ENCODE measurements at regions not wholly inside any gene's neighbourhood (a gene's known extent, or its start where the extent isn't known, plus 50 kb on each side); places are given as distances from the start of the nearest gene placed in this dataset.
A peak's percentile ranks its signal among the peaks of the same experiment; 100 is the strongest.
"Not testable (repeated sequence)": the region's sequence is repeated elsewhere in the genome, so short reads cannot be mapped to it uniquely, and the experiment has no call there.

DNA sequence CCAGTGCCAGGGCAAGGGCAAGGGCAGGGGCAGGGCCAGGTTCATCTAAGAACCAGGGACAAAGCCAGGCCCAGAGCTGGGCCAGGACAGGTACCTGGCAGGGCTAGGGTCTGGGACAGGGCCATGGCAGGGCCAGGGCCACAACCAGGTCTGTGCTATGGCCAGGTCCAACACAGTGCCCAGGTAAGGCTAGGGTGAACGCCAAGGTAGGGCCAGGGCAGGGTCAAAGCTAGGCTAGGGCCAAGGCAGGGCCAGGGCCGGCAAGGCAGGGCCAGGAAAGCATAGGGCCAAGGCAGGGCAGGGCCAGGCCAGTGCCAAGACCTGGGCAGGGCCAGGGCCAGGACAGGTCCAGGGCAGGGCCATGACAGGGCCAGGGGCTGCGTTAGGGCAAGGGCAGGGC, 398.7 kb downstream of the GOLGA6L6 start:
- H3K4me3 ChIP-seq (ENCODE audit: low read depth, poor library complexity, severe bottlenecking); intact Hi-C loops (cut with DNase I; ENCODE audit: low total_unique reads): not testable (repeated sequence)
- DNase-seq (ENCODE audit: low spot score in 2 of 2), result peak in 1 of 2 donors; percentile 7
- no CpG with 5 or more reads among the region's 3 CpGs for WGBS, 2 donors

DNA sequence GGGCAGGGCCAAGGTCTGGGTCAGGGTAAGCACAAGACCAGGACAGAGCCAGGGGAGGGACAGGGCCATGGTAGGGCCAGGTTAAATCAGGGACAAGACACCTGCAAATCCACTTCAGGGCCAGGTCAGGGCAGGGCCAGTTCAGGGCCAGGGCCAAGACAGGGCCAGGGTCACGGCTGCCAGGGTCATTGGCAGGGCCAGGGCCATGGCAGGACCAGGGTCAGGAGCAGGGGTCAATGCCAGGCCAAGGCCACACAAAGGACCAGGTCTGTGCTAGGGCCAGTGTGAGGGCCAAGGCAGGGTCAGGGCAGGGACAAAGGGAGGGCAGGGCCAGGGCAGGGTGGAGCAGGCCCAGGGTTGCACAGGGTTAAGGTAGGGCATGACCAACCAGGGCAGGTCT, 399.2 kb downstream of the GOLGA6L6 start:
- DNase-seq (ENCODE audit: low spot score in 2 of 2), result peak in 1 of 2 donors; percentile 48
- intact Hi-C loops (cut with DNase I; ENCODE audit: low total_unique reads); H3K4me3 ChIP-seq (ENCODE audit: low read depth, poor library complexity, severe bottlenecking): not testable (repeated sequence)
- WGBS, 2 donors, result no CpG with 5 or more reads among the region's 1 CpG

DNA sequence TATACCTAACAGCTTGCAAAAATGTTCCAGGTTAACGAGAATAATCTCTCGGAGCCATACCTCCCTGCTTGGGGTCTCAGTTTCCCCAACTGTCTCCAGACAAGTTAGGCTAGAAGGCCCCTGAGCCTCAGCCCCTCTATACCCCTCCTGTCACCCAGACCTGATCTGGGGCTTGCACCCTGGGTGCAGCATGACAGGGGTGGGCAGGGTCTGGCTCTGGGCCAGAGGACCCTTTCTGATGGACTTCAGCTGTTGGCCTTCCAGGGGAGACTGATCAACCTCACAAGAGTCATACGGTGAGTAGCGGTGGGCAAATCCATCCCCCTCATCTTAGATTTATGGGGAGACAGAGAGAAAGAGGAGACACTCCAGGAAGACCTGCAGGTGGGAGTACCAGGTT, 416.9 kb downstream of the GOLGA6L6 start:
- H3K4me3 ChIP-seq (ENCODE audit: low read depth, poor library complexity, severe bottlenecking); intact Hi-C loops (cut with DNase I; ENCODE audit: low total_unique reads): not testable (repeated sequence)
- peak in 1 of 2 donors; percentile 42 for DNase-seq (ENCODE audit: low spot score in 2 of 2)
- 64 to 69% methylated on average over 2 of the region's 4 CpGs for WGBS, 2 donors

- intact Hi-C loops (cut with DNase I; ENCODE audit: low total_unique reads), result no loop called here
- DNase-seq (ENCODE audit: low spot score in 2 of 2), result peak in 1 of 2 donors; percentile 86
- no peak for TF ChIP-seq CTCF (IDR thresholded peaks at IDR 0.05)
- TF ChIP-seq POLR2A (IDR thresholded peaks at IDR 0.05), result no peak
Measured at GRCh38 chr15:20106026-20106425, 435.6 kb downstream of the GOLGA6L6 start.

GRCh38 chr15:20105011-20105990, 436.3 kb downstream of the GOLGA6L6 start:
- DNase-seq (ENCODE audit: low spot score in 2 of 2), result peak in 1 of 2 donors; percentile 84
- intact Hi-C loops (cut with DNase I; ENCODE audit: low total_unique reads); H3K4me3 ChIP-seq (ENCODE audit: low read depth, poor library complexity, severe bottlenecking): not testable (repeated sequence)
- 67% methylated on average over 2 of the region's 3 CpGs; no CpG with 5 or more reads in 1 of the 2 donors for WGBS, 2 donors

More at GRCh38 chr15:20106026-20106425, 435.6 kb downstream of the GOLGA6L6 start:
- WGBS, 2 donors, result 57 to 83% methylated on average over 1 of the region's 2 CpGs
- H3K4me3 ChIP-seq (ENCODE audit: low read depth, poor library complexity, severe bottlenecking), result no peak overlapping the region

DNA sequence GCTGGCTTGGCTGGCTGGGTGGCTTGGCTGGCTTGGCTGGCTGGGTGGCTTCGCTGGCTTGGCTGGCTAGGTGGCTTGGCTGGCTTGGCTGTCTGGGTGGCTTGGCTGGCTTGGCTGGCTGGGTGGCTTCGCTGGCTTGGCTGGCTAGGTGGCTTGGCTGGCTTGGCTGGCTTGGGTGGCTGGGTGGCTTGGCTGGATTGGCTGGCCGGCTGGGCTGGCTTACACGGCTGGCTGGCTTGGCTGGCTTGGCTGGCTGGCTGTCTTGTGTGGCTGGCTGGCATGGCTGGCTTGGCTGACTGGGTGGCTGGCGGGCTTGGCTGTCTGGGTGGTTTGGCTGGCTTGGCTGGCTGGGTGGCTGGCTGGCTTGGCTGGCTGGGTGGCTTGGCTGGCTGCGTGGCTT, 437.0 kb downstream of the GOLGA6L6 start:
- intact Hi-C loops (cut with DNase I; ENCODE audit: low total_unique reads); H3K4me3 ChIP-seq (ENCODE audit: low read depth, poor library complexity, severe bottlenecking): not testable (repeated sequence)
- peak in 1 of 2 donors; percentile 85 for DNase-seq (ENCODE audit: low spot score in 2 of 2)
- 60% methylated on average over 2 of the region's 6 CpGs; no CpG with 5 or more reads in 1 of the 2 donors for WGBS, 2 donors

- H3K4me3 ChIP-seq (ENCODE audit: low read depth, poor library complexity, severe bottlenecking); intact Hi-C loops (cut with DNase I; ENCODE audit: low total_unique reads): not testable (repeated sequence)
- WGBS, 2 donors, result 60 to 80% methylated on average over 1 to 2 of the region's 5 CpGs
- peak in 1 of 2 donors; percentile 92 for DNase-seq (ENCODE audit: low spot score in 2 of 2)
Measured at GRCh38 chr15:20102862-20103261, 438.7 kb downstream of the GOLGA6L6 start.

- intact Hi-C loops (cut with DNase I; ENCODE audit: low total_unique reads); H3K4me3 ChIP-seq (ENCODE audit: low read depth, poor library complexity, severe bottlenecking): not testable (repeated sequence)
- DNase-seq (ENCODE audit: low spot score in 2 of 2), result peak in 1 of 2 donors; percentile 85
- no CpG with 5 or more reads among the region's 1 CpG for WGBS, 2 donors
Measured at GRCh38 chr15:20102209-20102608, 439.4 kb downstream of the GOLGA6L6 start.

GRCh38 chr15:20101281-20101680, 440.3 kb downstream of the GOLGA6L6 start:
- DNase-seq (ENCODE audit: low spot score in 2 of 2); H3K4me3 ChIP-seq (ENCODE audit: low read depth, poor library complexity, severe bottlenecking); intact Hi-C loops (cut with DNase I; ENCODE audit: low total_unique reads): not testable (repeated sequence)
- no CpG with 5 or more reads among the region's 3 CpGs for WGBS, 2 donors

DNA sequence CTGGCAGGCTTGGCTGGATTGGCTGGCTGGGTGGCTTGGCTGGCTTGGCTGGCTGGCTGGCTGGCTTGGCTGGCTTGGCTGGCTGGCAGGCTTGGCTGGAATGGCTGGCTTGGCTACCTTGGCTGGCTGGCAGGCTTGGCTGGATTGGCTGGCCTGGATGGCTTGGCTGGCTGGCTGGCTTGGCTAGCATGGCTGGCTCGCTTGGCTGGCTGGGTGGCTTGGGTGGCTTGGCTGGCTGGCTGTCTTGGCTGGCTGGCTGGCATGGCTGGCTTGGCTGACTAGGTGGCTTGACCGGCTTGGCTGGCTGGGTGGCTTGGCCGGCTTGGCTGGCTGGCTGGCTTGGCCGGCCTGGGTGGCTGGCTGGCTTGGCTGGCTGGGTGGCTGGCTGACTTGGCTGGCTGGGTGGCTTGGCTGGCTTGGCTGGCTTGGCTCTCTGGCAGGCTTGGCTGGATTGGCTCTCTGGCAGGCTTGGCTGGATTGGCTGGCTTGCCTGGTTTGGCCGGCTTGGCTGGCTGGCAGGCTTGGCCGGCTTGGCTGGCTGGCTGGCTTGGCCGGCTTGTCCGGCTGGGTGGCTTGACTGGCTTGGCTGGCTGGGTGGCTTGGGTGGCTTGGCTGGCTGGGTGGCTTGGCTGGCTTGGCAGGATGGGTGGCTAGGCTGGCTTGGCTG, 440.9 kb downstream of the GOLGA6L6 start:
- H3K4me3 ChIP-seq (ENCODE audit: low read depth, poor library complexity, severe bottlenecking); DNase-seq (ENCODE audit: low spot score in 2 of 2); intact Hi-C loops (cut with DNase I; ENCODE audit: low total_unique reads): not testable (repeated sequence)
- no CpG with 5 or more reads among the region's 8 CpGs for WGBS, 2 donors

DNA sequence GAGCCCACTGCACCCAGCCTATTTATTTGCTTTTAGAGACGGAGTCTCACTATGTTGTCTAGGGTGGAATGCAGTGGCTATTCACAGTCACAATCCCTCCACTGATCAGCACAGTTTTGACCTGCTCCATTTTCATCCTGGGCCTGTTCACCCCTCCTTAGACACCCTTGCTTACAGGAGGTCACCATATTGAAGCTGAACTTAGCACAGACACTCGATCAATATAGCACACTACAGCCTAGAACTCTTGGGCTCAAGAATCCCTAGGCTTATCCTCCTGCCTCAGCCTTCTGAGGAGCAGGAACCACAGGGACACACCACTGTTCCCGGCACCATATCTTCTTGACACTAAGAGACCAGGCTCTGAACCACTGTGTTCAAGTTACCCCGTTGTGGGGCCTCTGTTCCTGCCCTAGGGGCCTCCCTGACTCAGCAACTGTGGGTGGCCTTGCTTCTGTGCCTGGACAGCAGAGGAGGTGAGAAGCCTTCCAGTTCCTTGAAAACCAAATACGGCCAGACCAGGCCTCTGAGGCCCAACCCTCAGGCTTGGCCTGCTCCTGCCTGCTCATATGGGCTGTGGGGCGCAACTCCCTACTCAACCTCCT, 445.8 kb downstream of the GOLGA6L6 start:
- intact Hi-C loops (cut with DNase I; ENCODE audit: low total_unique reads); H3K4me3 ChIP-seq (ENCODE audit: low read depth, poor library complexity, severe bottlenecking); DNase-seq (ENCODE audit: low spot score in 2 of 2): not testable (repeated sequence)
- 82% methylated on average over 1 of the region's 6 CpGs for WGBS, 2 donors

DNA sequence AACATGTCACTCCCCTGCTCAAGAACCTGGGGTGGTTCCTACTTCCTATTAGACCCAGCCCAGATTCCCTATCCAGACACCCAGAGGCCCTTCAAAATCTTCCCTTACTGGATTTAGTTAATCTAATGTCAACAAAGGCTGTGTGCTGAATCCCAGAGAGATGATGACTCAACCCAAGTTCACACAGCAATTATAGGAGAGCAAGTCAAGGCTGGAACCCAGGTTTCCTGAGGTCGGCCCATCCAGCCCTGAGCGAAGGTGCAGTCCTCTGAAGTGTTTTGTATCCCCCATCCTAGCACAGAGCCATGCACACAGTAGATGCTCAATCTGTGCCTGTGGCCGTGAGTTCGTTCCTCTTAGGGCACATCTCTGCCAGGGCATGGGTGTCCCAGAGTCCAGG, 452.1 kb downstream of the GOLGA6L6 start:
- intact Hi-C loops (cut with DNase I; ENCODE audit: low total_unique reads); H3K4me3 ChIP-seq (ENCODE audit: low read depth, poor library complexity, severe bottlenecking); DNase-seq (ENCODE audit: low spot score in 2 of 2): not testable (repeated sequence)
- WGBS, 2 donors, result 85% methylated on average over 3 of the region's 4 CpGs; no CpG with 5 or more reads in 1 of the 2 donors

- H3K4me3 ChIP-seq (ENCODE audit: low read depth, poor library complexity, severe bottlenecking); intact Hi-C loops (cut with DNase I; ENCODE audit: low total_unique reads); DNase-seq (ENCODE audit: low spot score in 2 of 2): not testable (repeated sequence)
- no CpG with 5 or more reads among the region's 6 CpGs for WGBS, 2 donors
Measured at GRCh38 chr15:20084026-20084425, 457.6 kb downstream of the GOLGA6L6 start.
